Endodermal cell (in vitro differentiated cells): ENCODE measurements at regions not wholly inside any gene's neighbourhood (a gene's known extent, or its start where the extent isn't known, plus 50 kb on each side); places are given as distances from the start of the nearest gene placed in this dataset.

ENCODE experiments used
- DNase-seq: peaks from one replicate; pipeline ENCODE4 v3.0.0-alpha.2; 2017
- H3K27ac ChIP-seq: 2 replicates; pipeline ENCODE4 v1.5.1; 2013; ENCODE audit warnings: mild to moderate bottlenecking, low read depth, low read length, moderate library complexity
- H3K27me3 ChIP-seq: 2 replicates; pipeline ENCODE4 v1.6.1; 2013; ENCODE audit warnings: mild to moderate bottlenecking, low read length, moderate library complexity; ENCODE audit not compliant: insufficient read depth, control insufficient read depth, poor library complexity, severe bottlenecking
- H3K36me3 ChIP-seq: 2 replicates; pipeline ENCODE4 v1.7.0; 2013; ENCODE audit warnings: mild to moderate bottlenecking, low read length, moderate library complexity; ENCODE audit not compliant: control insufficient read depth, insufficient read depth
- H3K4me1 ChIP-seq: one replicate; pipeline ENCODE4 v1.7.0; 2013; ENCODE audit warnings: low read length; ENCODE audit not compliant: control insufficient read depth, insufficient read depth
- H3K4me3 ChIP-seq: 2 replicates; pipeline ENCODE4 v1.5.1; 2013; ENCODE audit warnings: mild to moderate bottlenecking, low read length, moderate library complexity
- H3K9ac ChIP-seq: 2 replicates; pipeline ENCODE4 v1.6.1; 2013; ENCODE audit warnings: mild to moderate bottlenecking, low read length, moderate library complexity; ENCODE audit not compliant: poor library complexity, severe bottlenecking; ENCODE audit errors: extremely low read depth
- H3K9me3 ChIP-seq: 2 replicates; pipeline ENCODE4 v1.6.1; 2013; ENCODE audit warnings: mild to moderate bottlenecking, low read length, moderate library complexity; ENCODE audit not compliant: control insufficient read depth
- H3K27ac Mint-ChIP-seq: 2 replicates; pipeline ENCODE4 v1.8.0; 2020; ENCODE audit warnings: mixed read lengths
- H3K27me3 Mint-ChIP-seq: 2 replicates; pipeline ENCODE4 v1.8.0; 2021; ENCODE audit warnings: mild to moderate bottlenecking, mixed read lengths; ENCODE audit not compliant: insufficient read depth
- H3K36me3 Mint-ChIP-seq: 2 replicates; pipeline ENCODE4 v1.8.0; 2020; ENCODE audit warnings: low read depth, mixed read lengths
- H3K4me1 Mint-ChIP-seq: 2 replicates; pipeline ENCODE4 v1.8.0; 2020; ENCODE audit warnings: mixed read lengths
- H3K4me3 Mint-ChIP-seq: 2 replicates; pipeline ENCODE4 v1.8.0; 2020; ENCODE audit warnings: mild to moderate bottlenecking, moderate library complexity, mixed read lengths
- H3K9me3 Mint-ChIP-seq: 2 replicates; pipeline ENCODE4 v1.8.0; 2020; ENCODE audit warnings: mild to moderate bottlenecking, mixed read lengths
- WGBS, 2 experiments: methylation state at CpG; one replicate each; pipeline versions ENCODE4 v1.1.5 to v1.1.7; 2013; ENCODE audit warnings: missing lambda C conversion rate in 2 of 2, mixed read lengths in 1 of 2; ENCODE audit not compliant: insufficient coverage in 1 of 2, insufficient read length in 1 of 2; 5-methylcytosine and 5-hydroxymethylcytosine counted together
- TF ChIP-seq, protein P1 (sequence below): fragments of 200-600 bp; sonication (generic); conservative IDR thresholded peaks from 2 replicates; pipeline ENCODE4 v1.5.0; 2021; ENCODE audit warnings: antibody characterized with exemption, mild to moderate bottlenecking

DNA sequence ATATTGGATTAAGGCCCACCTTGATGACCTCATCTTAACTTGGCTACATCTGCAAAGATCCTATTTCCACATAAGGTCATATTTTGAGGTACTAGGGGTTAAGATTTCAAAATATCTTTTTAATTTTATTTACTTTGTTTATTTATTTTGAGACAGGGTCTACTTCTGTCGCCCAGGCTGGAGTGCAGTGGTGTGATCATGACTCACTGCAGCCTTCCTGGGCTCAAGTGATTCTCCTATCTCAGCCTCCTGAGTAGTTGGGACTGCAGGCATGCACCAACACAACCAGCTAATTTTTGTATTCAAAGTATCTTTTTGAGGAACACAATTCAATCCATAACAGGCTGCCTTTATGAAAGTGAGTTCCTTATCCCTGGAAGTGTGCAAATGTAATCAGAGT, 212.3 kb downstream of the PALM2AKAP2 start:
- Mint-ChIP-seq H3K36me3 (no peaks in the 10 kb centered on the region), H3K9me3 (peaks cover 17% of the 10 kb centered on the region), H3K4me1 (no peaks in the 10 kb centered on the region), H3K27me3 (no peaks in the 10 kb centered on the region), H3K4me3 (no peak overlapping the region), H3K27ac (no peak overlapping the region)
- Histone ChIP-seq H3K27ac (no peak overlapping the region), H3K4me3 (no peak overlapping the region), H3K4me1 (no peaks in the 10 kb centered on the region), H3K9ac (no peak overlapping the region), H3K9me3 (no peaks in the 10 kb centered on the region), H3K27me3 (no peaks in the 10 kb centered on the region), H3K36me3 (no peaks in the 10 kb centered on the region)
- TF ChIP-seq, protein P1, sequence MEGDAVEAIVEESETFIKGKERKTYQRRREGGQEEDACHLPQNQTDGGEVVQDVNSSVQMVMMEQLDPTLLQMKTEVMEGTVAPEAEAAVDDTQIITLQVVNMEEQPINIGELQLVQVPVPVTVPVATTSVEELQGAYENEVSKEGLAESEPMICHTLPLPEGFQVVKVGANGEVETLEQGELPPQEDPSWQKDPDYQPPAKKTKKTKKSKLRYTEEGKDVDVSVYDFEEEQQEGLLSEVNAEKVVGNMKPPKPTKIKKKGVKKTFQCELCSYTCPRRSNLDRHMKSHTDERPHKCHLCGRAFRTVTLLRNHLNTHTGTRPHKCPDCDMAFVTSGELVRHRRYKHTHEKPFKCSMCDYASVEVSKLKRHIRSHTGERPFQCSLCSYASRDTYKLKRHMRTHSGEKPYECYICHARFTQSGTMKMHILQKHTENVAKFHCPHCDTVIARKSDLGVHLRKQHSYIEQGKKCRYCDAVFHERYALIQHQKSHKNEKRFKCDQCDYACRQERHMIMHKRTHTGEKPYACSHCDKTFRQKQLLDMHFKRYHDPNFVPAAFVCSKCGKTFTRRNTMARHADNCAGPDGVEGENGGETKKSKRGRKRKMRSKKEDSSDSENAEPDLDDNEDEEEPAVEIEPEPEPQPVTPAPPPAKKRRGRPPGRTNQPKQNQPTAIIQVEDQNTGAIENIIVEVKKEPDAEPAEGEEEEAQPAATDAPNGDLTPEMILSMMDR, result no peak
- WGBS, 2 experiments, result 73 to 100% methylated on average over 1 of the region's 1 CpG
- DNase-seq, result no peak

DNA sequence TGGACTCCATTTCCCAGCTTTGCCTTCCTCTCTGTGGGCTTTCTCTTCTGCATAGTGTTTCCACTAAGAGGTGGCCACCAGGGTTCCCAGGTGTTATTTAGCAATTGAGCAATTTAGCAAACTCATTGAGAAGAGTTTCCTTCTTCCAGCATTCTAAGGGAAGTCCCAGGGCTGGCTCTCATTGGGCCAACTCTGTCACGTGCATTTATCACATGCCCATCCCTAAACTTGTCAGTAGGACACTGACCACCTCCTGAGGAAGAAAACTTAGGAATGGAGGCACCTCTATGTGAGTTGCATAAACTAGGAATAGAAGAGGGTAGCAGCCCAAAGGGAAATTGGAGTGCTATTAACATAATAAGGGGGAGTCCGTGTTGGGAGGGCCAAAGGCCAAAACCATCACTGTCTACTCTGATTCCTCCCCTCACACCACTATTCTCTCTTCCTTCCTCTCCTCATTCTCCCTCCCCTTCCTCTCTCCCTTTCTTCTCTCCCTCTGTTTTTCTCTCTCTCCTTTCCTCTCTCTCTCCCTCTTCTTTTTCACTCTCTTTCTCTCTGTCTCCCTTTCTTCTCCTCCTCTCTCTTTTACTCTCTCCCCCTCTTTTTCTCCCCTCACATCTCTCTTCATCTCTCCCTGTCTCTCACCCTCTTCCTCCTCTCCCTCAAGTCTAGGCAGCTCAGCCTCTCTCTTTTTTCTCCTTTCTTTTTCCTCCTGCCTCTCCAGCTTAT, 213.4 kb downstream of the PALM2AKAP2 start:
- H3K4me1 Mint-ChIP-seq, result peaks cover 7% of the 10 kb centered on the region
- no peaks in the 10 kb centered on the region for H3K36me3 ChIP-seq
- TF ChIP-seq, protein P1, result no peak
- DNase-seq, result no peak
- no peak overlapping the region for H3K4me3 Mint-ChIP-seq
- no peak overlapping the region for H3K27ac ChIP-seq
- no peaks in the 10 kb centered on the region for H3K27me3 Mint-ChIP-seq
- no peaks in the 10 kb centered on the region for H3K36me3 Mint-ChIP-seq
- H3K9me3 ChIP-seq, result no peaks in the 10 kb centered on the region
- no peaks in the 10 kb centered on the region for H3K27me3 ChIP-seq
- no peak overlapping the region for H3K27ac Mint-ChIP-seq
- no peak overlapping the region for H3K9ac ChIP-seq
- 70% methylated on average over 2 of the region's 2 CpGs; no CpG with 5 or more reads in 1 of the 2 experiments for WGBS, 2 experiments
- H3K4me1 ChIP-seq, result no peaks in the 10 kb centered on the region
- H3K4me3 ChIP-seq, result no peak overlapping the region
- H3K9me3 Mint-ChIP-seq, result peaks cover 13% of the 10 kb centered on the region

DNA sequence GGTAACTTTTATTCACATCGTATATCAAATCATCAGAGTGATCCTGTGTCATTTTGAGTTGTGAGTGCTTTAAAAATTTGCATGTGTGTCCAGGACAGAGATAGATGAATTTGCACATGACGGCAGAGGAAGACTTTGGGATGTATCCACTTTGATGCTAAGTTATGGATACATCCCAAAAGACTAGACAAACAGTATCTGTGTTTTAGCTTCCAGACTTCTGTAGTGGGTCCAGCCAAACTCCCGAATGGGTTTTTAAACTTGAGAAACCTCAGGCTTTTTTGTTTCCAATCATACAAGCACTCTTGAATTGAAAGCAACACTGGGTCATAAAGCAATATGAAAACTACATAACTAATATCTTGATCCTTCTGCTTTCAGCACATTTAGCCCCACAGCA, 213.8 kb downstream of the C9orf152 start:
- H3K36me3 ChIP-seq, result no peaks in the 10 kb centered on the region
- DNase-seq, result no peak
- no peaks in the 10 kb centered on the region for H3K27me3 ChIP-seq
- 98 to 100% methylated on average over 3 of the region's 3 CpGs for WGBS, 2 experiments
- no peaks in the 10 kb centered on the region for H3K9me3 ChIP-seq
- H3K27me3 Mint-ChIP-seq, result no peaks in the 10 kb centered on the region
- no peak overlapping the region for H3K27ac Mint-ChIP-seq
- no peak overlapping the region for H3K4me3 Mint-ChIP-seq
- H3K4me1 Mint-ChIP-seq, result peaks cover 7% of the 10 kb centered on the region
- TF ChIP-seq, protein P1, result no peak
- H3K9me3 Mint-ChIP-seq, result peaks cover 13% of the 10 kb centered on the region
- H3K4me1 ChIP-seq, result no peaks in the 10 kb centered on the region
- H3K36me3 Mint-ChIP-seq, result no peaks in the 10 kb centered on the region
- H3K27ac ChIP-seq, result no peak overlapping the region
- no peak overlapping the region for H3K4me3 ChIP-seq
- H3K9ac ChIP-seq, result no peak overlapping the region
